Activated CD4-positive, alpha-beta T cell treated with anti-CD3 and anti-CD28 coated beads, Interleukin-2, amount 50 U/mL, for 48 hours (primary cell): ENCODE measurements at regions not wholly inside any gene's neighbourhood (a gene's known extent, or its start where the extent isn't known, plus 50 kb on each side); places are given as distances from the start of the nearest gene placed in this dataset.
"Not testable (repeated sequence)": the region's sequence is repeated elsewhere in the genome, so short reads cannot be mapped to it uniquely, and the experiment has no call there.

ENCODE experiments used
- DNase-seq, 2 experiments: peaks; one replicate each; pipeline ENCODE4 v3.0.0-alpha.2; 2020

- no peak for DNase-seq
Observed at GRCh38 chr5:104080646-104081175, 518.1 kb upstream of the NUDT12 start.

GRCh38 chr5:104079861-104080645, 517.5 kb upstream of the NUDT12 start:
- DNase-seq = not testable (repeated sequence)

GRCh38 chr5:104071887-104072286, 509.3 kb upstream of the NUDT12 start:
- no peak for DNase-seq

GRCh38 chr5:104062621-104063377, 500.2 kb upstream of the NUDT12 start:
- DNase-seq = no peak

- DNase-seq = no peak
Observed at GRCh38 chr5:104061707-104062106, 499.1 kb upstream of the NUDT12 start.

- no peak for DNase-seq
Observed at GRCh38 chr5:104053353-104053649, 490.7 kb upstream of the NUDT12 start.

- DNase-seq = no peak
Observed at GRCh38 chr5:104052558-104053352, 490.2 kb upstream of the NUDT12 start.

GRCh38 chr5:104050436-104050835, 487.8 kb upstream of the NUDT12 start:
- DNase-seq = no peak

GRCh38 chr5:104049752-104050151, 487.2 kb upstream of the NUDT12 start:
- DNase-seq = no peak

GRCh38 chr5:104048231-104048630, 485.6 kb upstream of the NUDT12 start:
- no peak for DNase-seq

GRCh38 chr5:104045987-104046386, 483.4 kb upstream of the NUDT12 start:
- DNase-seq = no peak

GRCh38 chr5:104039871-104040270, 477.3 kb upstream of the NUDT12 start:
- DNase-seq = not testable (repeated sequence)

- not testable (repeated sequence) for DNase-seq
Observed at GRCh38 chr5:104037136-104037535, 474.5 kb upstream of the NUDT12 start.

- DNase-seq = not testable (repeated sequence)
Observed at GRCh38 chr5:104033186-104033585, 470.6 kb upstream of the NUDT12 start.

- no peak for DNase-seq
Observed at GRCh38 chr5:104024538-104024937, 461.9 kb upstream of the NUDT12 start.

- no peak for DNase-seq
Observed at GRCh38 chr5:104023739-104024138, 461.1 kb upstream of the NUDT12 start.

- DNase-seq = no peak
Observed at GRCh38 chr5:104019956-104020355, 457.4 kb upstream of the NUDT12 start.

- DNase-seq = no peak
Observed at GRCh38 chr5:104018299-104018698, 455.7 kb upstream of the NUDT12 start.

GRCh38 chr5:104016646-104017045, 454.1 kb upstream of the NUDT12 start:
- no peak for DNase-seq

- no peak for DNase-seq
Observed at GRCh38 chr5:104015765-104016164, 453.2 kb upstream of the NUDT12 start.

- DNase-seq = not testable (repeated sequence)
Observed at GRCh38 chr5:104002783-104003182, 440.2 kb upstream of the NUDT12 start.

GRCh38 chr5:104001136-104001535, 438.5 kb upstream of the NUDT12 start:
- no peak for DNase-seq

- no peak for DNase-seq
Observed at GRCh38 chr5:103993031-103993430, 430.4 kb upstream of the NUDT12 start.
